ENCODE measurements at regions not wholly inside any gene's neighbourhood (a gene's known extent, or its start where the extent isn't known, plus 50 kb on each side); places are given as distances from the start of the nearest gene placed in this dataset.

DNA sequence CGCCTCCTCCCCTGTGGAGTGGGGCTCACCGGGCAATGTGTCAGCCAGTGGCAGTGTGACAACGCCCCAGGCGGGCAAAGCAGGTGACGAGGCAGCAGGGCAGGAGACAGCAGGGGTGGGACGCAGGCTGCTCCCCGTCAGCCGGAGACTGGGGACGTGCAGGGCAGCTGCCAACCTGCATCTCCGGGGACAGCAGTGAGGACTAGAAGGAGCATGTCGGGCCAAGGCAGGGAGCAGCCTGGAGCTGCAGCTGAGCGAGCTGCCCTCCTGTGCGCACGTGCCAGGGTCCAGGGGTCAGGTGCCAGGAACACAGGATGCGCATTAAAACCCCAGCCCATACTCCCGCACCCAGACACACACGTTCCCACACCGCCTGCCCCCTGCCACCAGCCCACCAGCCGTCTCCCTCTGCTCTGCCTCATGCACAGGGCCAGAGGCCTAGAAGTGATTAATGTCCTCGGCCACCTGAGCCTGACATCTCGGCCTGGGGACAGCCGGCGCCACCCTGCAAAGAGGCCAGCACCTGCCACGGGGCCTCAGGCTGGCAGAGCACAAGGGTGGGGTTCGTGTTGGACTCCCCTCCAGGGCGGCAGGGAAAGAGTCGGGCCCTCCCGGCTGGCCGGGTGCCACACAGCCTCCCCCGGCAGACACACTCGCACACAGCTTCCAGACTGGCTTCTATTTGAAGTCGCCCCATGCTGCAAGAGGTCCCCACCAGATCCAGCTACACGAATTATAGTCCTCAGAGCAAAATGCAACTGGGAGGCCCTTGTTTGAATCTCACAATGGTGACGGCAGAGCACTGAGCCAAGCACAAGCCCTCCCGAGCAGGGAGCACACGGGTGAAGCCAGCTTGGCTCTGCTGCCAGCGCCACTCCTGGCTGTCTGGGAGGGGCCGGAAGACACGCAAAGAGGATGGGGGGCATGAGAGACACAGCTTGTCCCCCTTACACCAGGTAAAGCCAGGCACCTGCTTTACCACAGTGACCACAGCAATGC, 90.4 kb downstream of the RBFOX3 start:
- no peak for DNase-seq

DNA sequence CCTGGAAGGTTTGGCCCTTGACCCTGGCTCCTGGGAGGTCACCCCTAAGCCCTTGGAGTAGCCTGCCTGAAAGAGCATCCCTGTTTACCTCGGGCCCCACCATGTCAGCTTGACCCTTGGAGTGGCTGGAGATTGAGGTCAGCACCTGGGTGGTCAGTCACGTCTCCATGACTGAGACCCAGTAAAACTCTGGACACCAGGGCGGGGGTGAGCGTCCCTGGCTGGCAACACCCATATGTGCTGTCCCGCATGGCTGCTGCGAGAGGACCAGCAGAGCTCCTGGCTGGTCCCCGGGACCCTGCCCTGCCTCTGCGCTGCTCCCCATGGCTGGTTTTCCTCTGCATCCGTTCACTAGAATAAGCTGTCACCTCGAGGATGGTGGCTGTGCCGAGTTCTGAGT, 91.2 kb downstream of the RBFOX3 start:
- DNase-seq, result no peak

- no peak for DNase-seq
Measured at GRCh38 chr17:79518585-79519523, 92.0 kb downstream of the RBFOX3 start.

DNA sequence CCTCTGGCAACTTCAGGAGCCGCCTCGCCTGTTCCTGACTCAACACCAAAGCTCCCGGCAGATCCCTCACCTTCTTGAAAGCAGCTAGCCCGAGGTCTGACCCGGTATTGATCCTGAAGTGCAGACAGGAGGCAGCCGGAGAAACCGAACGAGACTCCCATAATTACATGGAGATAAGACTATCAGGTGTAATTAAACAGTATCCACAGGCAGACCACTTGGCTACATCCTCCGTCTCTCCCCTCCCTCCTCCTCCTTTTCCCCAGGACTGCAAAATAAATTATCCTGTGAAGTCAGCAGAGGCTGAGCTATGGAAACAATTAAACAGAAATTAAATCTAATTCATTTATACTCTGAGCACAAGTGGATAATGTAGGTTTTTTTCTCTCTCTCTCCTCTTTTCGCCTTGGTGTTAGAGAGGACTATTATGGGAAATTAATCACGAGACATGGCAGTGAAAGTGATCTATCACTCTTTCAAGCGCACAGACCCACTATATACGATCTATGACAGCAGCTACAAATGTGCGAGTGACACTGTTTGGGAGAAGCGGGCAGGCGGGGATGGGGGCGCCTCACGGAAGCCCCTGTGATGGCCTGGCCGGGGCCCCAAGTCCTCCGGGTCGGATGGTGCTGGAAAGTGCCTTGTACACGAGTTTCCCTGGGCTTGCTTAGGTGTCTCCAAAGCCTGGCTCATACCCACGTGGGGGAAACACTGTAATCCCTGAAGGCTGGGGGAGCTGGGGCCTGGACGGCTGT, 92.8 kb downstream of the RBFOX3 start:
- no peak for DNase-seq

DNA sequence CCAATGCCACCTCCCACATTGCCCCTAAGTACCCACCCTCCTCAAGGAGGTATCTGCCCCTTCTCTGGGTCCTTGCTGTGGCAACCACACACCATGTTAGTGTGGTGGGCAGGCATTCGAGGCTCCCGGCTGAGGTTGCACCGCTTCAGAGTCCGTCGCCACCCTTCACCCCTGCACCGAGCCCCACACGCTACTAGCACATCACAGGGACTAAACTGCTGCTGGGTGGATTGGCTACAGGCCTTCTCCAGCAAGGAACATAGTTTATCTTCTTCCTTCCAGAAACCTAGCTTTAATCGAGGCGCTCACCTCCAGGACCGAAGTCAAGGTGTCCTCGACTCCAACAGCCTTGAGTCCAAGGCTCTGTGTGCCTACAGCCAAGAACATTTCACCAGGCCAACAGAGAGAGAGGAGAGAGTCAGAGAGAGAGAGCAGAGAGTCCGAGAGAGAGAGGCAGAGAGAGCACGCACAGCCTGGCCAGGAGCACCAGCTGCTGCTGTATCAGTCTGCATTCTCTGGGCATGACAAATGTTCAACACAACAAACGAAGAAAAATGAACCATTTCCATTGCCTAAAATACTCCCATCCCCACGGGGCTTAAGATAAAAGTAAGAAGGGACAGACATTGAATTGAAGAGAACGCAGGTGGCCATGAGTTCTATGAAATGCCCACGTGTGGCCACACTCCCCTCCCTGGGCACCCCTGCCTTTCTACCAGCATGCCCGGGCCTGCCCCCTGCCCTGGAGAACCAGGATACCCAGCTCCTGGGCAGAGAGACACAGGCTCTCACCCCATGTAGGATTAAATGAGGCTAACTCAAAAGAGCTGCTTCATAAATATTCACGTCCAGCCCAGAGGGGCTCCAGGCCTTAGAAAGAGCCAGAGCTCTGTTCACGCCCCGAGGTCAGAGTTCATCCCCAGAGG, 94.9 kb downstream of the RBFOX3 start:
- DNase-seq, result no peak

GRCh38 chr17:79515110-79515509, 95.7 kb downstream of the RBFOX3 start:
- DNase-seq, result no peak

- no peak for DNase-seq
Measured at GRCh38 chr17:79513820-79514535, 96.9 kb downstream of the RBFOX3 start.

DNA sequence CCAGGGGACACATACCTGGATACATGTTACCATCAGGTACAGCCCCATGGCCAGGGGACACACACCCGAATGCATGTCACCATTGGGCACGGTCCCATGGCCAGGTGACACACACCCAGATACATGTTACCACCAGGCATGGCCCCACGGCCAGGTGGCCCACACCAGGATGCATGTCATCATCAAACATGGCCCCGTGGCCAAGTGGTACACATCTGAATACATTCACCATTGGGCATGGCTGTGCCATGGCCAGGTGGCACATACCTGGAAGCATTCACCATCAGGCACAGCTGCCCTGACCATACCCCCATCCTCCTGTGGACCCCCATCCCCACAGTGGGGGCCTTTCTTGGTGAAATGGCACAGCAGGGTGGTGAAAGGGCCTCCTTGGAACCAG, 97.6 kb downstream of the RBFOX3 start:
- DNase-seq, result no peak

- DNase-seq, result no peak
Measured at GRCh38 chr17:79511471-79511870, 99.4 kb downstream of the RBFOX3 start.

GRCh38 chr17:79510071-79510470, 100.8 kb downstream of the RBFOX3 start:
- no peak for DNase-seq

- no peak for DNase-seq
Measured at GRCh38 chr17:79509490-79509889, 101.4 kb downstream of the RBFOX3 start.

- DNase-seq, result no peak
Measured at GRCh38 chr17:79509008-79509407, 101.8 kb downstream of the RBFOX3 start.

GRCh38 chr17:79508291-79508716, 102.5 kb downstream of the RBFOX3 start:
- no peak for DNase-seq

DNA sequence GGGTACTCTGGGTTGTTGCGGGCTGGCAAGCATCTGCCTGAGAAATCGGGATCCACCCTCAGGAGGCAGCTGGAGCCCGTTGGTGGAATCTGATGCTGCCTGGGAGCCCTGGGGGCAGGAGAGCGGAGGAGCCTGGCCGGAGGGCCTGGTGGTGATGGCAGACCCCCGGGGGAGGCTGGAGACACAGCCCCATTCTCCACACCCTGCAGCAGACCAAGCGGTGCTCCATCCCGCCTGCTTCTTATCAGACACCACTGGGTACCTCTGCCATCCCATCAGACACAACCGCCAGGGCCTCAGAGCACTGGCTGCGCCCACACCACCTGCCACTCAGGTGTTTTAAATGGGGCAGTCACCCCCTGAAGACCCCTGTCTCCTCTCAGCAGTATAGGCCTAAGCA, 103.9 kb downstream of the RBFOX3 start:
- no peak for DNase-seq

GRCh38 chr17:79506150-79506870, 104.5 kb downstream of the RBFOX3 start:
- DNase-seq, result no peak

- no peak for DNase-seq
Measured at GRCh38 chr17:79505199-79505598, 105.7 kb downstream of the RBFOX3 start.

GRCh38 chr17:79504181-79504605, 106.7 kb downstream of the RBFOX3 start:
- no peak for DNase-seq

DNA sequence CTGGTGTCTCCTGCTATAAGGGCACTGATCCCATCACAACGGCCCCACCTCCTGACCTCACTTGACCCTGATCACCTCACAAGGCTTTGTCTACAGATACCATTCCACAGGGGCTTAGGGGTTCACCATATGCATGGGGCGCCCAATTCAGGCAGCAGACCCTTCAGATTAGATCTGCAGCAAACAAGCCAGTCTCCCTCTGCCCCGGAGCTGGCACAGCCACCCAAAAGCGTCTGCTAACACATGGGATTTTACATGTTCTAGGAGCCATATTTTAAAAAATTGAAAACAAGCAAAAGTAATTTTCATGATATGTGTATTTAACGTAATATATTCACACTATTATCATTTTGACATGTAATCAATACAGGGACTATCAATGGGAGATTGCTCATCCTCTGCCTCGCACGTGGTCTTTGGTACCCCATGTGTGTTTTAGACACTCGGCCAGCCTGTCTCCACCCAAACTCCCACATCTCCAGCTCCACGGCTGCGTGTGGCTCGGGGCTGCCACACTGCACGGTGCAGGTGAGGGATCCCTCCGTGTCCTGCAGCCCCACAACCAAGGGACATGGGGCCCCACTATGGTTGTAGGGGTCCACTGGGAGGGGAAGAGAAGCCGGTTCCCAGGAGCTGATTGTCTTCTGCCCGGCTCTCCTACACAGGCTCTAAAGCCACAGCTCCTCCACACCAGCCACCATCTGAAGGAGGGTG, 107.6 kb downstream of the RBFOX3 start:
- DNase-seq, result no peak

DNA sequence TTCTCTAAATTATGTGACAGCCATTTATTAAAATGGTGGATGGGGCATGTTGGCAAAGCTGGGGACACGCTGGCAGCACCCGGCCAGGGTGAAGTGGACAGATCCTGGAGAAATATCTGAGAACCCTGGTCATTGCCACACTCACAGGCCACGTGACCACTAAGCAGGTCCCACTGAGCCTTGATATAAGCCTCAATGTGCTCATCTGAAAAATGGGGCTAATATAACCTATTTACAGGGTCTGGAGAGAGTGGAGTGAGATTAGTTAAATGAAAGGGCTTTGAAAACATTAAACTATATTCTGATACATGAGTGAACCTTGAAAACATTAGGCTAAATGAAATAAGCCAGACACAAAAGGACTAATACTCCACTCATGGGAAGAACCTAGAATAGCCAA, 108.9 kb downstream of the RBFOX3 start:
- DNase-seq, result no peak

Measured in activated effector memory CD4-positive, alpha-beta T cell treated with Interleukin-2 at 50 U/mL for 16 hours (primary cell).